T1000 (cell line): ENCODE measurements at regions not wholly inside any gene's neighbourhood (a gene's known extent, or its start where the extent isn't known, plus 50 kb on each side); places are given as distances from the start of the nearest gene placed in this dataset.

ENCODE experiments used
- DNase-seq: peaks from one replicate; lab custom pipeline; 2025; ENCODE audit warnings: mixed read lengths; lab: John Stamatoyannopoulos, UW

DNA sequence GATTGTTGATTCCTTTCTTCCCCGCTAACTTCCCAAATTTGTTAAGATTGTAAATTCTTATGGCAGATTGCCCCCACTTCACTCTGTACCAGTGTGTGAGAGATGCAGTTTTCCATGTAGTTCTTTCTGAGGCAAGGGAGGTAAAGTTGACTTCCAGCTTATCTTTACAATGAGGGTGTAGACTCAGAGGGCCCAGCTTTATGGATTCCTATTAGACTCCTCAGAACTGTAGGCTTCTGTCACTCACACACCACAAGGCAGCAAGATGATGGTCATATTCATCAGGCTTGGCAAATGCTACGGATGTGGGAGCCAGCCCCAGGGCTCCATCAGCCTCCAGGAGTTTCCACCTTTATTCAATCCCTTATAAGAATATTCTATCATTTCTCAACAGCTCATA is 461.9 kb upstream of the KLF4 start:
- no peak for DNase-seq

DNA sequence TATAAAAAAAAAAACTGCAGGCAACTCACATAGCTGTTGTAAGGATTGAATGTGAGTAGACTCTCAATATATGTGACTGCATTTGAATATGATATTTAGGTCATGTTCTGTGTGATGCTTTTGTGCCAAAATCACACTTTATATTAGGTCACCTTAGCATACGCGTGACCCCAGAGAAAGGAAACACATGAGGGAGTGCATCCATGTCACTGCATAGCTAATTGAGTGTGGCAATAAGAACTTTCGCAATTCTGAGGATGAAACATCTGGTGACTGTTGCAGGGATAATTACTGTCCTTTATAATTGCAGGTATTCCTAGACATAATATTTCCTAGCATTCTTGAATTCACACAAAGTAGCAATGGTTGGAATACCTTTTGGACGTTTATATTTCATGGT is 459.5 kb upstream of the KLF4 start:
- no peak for DNase-seq

DNA sequence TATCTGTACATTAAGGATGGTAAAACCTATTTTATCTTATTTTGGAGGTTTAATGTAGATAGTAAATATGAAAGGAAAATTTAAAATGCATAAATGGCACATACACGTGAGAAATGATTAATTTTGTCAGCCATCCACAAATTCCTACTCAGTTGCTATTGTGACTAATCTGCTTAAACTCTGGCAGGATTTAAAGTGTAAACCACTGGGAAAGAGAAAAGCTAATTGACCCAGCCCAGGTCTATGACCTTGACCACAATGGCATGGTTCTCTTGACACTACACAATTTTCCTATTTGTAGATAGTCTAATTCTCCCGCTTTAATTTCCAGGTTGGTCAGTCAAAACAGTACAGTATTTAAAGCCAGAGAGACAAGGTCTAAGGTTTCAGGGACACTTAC is 459.0 kb upstream of the KLF4 start:
- no peak for DNase-seq

DNA sequence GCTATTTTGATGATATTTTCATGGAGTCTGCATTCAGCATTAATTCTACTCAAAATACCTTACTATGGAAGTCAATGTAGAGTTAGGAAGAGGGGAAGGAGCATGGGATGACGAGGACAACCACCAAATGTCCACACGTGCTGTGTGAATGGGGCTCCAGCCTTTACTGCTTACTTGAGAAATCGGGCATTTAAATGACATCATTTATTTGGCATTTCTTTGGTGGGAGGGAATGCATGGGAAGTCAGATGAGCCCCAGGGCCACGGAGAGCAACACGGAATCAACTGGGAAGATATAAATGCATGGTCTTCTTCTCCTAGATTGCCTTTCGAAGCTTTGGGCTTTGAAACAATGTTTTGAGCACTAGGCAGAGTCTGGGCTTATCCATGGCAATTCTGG is 458.5 kb upstream of the KLF4 start:
- DNase-seq: no peak

DNA sequence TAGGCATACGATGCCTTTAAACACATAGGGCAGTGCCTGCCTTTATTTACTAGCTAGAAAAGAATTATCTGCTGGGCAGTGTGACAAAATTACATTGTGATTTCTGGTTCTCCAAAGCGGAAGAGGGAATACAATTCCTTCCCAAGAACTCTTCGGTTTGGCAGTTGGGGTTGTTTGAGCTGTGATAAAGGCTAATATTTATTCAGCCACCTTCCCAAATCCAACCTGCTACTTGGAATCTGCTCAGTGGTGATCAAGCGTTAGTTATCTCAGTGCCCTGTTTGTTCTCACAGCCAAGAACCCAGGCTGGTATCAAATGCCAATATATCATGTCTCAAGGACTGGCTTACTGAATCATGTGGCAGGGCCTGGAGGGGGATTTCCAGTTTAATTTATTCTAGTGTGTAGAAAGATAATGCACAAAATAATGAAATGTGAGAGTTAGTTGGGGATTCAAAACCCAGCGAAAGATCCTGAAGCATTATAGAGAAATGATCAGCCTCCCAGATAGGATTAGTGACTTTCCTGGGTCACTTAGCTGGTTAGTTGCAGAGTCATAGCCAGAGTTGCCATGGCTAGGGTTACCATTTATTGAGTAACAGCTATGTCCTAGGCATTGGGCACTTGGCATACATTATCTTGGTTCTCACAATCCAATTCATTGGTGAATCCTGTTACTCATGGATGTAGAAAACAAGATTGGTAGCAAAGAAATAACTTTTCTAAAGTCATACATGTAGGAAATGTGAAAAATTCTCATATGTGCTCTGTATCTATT is 457.0 kb upstream of the KLF4 start:
- no peak for DNase-seq

DNA sequence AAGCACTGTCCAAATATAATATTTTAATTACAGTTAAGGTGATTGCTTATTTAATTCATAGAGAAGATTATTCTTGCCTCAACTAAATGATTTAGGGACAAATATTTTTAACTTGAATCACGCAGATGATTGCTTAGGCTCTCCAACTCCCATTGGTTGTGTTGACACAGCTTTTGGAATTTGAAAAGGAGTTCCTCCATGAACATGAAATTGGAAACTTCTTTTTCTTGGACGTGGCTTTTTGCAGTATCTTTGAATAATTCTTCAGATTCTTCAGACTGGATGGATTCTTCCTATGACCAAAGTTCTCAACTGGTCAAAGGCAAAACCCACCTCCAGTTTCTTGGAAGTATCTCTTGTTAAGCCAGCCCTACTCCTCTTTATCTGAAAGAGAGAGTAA is 456.4 kb upstream of the KLF4 start:
- no peak for DNase-seq

DNA sequence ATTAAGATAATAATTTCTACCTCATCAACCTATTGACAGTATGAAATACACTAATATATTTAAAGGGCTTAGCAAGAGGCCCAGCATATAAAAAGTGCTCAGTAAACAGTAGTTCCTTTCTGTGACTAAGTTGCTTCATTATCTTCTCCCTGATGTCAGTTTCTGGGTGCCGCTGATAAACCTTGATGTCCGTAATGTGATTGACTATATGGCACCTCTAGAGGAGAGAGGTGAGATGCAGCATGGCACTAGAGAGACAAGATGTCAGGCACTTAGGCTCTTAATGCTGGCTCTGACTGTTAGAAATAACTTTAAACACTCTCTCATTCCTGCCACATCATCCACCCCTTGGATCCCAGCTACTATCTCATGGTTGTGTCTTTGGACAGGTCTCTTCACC is 455.9 kb upstream of the KLF4 start:
- no peak for DNase-seq

DNA sequence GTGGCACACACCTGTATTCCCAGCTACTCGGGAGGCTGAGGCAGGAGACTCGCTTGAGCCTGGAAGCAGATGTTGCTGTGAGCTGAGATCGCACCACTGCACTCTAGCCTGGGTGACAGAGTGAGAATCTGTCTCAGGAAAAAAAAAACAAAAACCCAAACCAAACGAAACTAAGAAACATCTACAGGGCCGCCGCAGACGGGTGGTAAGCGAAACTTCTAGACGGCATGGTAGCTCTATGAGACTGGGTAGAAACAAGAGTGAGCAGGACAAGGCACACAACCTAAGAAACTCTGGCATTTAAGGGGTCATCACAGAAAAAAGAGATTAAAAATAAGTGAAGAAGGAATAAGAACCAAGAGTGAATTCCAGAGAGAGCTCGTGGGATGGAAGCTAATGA is 454.8 kb upstream of the KLF4 start:
- DNase-seq: no peak

DNA sequence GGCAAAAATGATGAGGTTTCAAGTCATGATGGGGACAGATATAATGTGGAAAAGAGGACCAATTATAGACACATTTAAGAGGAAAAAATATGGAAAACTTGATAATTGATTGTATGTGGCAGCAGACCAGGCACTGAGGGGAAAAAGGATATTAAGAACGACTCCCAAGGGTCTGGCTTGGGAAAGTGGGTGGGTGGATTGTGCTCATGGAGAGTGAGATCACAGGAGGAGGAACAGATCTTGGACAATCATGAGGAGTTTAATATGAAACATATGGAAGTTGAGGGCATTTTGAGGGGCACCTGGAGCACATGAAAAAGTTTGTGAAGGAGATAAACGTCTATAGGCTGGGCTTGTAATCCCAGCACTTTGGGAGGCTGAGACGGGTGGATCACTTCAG is 454.3 kb upstream of the KLF4 start:
- DNase-seq: no peak

DNA sequence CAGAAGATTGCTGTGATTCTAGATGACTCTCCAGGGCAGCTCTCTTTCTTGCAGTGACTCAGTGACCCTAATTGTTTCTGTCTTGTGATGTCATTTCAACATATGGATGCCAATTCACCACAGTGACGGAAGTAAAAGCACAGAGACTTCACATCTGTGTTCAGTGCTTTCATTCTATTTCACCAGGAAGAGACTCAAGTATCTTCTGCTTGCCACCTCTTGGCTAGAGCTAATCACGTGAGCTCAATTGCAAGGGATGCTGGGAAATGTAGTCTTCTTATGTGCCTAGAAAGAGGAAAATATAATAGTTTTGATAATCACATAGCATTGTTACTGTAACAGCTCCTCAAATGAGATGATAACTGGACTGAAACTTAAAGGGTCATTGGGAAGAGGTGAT is 453.3 kb upstream of the KLF4 start:
- DNase-seq: no peak

DNA sequence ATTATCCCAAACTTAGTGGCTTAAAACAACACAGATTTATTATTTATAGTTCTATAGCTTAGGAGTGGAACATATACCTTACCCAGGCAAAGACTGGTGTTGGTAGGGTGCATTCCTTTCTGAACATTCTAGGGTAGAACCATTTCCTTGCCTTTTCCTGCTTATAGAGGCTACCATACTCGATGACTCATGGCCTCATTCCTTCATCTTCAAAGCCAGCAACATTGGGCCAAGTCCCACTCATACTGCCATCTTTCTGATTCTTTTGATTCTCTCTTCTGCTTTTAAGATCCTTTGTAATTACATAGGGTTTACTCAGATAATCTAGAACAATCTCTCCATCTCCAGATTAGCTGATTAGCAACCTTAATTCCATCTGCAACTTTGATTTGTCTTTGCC is 452.7 kb upstream of the KLF4 start:
- DNase-seq: no peak

DNA sequence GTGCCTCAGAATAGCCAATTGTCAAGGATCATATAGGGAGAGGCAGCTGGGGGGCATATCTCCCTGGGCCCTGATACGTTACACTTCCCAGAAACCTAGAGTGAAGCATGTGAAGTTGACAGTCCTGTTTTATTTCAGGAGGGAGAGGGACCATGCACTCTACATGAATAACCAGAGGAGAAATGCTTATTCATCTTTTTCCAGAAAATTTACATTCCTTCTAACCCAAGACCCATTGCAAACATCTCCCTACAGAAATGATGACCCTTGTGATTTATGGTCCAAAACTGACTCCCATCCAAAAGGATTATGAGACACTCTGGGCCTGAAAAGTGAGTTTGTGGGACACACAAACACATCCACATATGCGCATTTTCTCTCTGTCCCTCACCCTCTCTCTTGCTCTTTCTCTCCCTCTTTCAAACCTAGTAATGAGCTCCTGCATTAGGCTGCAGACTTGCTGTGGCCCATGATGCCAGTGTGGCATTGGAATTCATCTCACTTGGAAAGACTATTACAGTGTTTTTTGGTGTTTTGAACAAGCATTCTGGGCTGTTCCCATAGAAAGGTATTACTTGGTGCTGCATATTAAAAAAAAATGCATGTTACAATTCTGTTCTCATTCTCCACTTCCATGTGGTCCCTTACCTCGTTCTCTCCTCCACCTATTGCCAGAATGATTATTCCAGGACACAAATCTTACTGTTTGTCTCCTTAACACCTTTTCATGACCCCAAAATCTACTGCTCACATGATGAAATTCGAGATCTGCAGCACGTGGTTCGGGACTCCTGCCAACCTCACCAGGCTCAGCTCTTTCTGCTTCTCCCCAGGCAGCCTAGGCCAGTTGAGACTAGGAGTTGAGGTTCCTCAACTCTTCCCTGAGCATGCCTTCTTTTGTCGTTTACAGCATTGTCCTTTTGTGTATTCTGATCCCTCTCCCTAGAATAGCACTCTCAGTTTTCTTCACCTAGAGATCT is 451.3 kb upstream of the KLF4 start:
- DNase-seq: no peak

DNA sequence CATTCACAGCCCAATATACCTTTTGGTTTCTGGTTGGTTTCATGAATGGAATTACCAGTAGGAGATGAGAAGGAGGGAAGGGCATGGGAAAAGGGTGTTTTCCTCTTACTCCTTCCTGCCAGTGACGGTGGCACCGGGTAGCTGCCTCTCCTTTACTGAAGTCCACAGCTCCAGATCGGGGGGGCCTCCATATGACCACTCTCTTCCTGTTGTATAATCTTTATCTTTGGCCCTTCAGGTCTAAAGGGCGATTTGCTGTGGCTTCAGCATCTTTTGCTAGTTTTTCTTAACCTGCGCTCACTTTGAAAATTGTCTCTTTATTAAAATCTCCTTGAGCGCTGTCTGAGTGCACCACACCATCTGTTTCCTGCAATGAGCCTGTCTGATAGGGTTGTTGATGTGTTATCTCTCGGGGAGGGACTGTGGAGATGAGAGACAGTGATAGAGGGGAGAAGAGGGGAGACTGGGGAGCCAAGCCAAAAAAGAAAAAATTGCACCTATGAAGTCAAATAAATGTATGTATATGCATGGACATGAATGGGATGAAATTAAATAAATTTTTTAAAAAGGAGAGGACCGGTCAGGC is 449.3 kb upstream of the KLF4 start:
- DNase-seq: no peak

DNA sequence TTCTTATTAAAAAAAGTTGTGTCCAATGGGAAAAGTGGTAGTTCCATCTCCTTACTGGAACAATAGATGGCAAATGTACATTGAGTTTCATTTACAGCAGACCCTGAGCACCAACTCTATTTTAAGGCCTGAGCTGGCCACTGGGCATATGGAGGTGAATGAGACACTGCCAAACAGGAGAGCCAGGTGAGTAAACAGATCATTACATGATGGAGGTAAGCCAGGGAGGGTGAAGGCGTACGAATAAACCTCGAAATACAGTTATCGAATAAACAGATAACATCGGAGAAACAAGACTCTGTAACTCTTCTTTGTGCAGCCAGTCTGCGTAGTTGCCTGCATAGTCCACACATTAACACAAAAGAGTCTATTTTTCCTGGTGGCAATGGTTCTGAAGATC is 446.4 kb upstream of the KLF4 start:
- no peak for DNase-seq

DNA sequence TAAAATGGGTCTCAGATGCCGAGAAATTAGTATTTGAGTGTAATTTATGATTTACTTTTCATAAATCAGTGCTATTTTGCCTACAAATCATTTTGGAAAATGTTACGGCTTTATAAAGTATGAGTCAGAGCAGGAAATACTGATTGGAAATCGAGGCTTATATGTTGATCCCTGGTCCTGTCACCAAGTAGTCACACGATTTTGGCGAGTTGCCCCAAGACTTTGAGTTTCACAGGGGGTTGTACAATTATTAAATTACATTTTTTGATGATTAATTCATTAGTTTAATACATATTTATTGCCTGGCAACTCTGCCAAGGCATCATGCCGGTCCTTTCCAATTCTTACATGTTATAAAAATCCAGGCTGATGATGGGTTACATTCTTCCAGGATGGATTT is 443.9 kb upstream of the KLF4 start:
- no peak for DNase-seq

DNA sequence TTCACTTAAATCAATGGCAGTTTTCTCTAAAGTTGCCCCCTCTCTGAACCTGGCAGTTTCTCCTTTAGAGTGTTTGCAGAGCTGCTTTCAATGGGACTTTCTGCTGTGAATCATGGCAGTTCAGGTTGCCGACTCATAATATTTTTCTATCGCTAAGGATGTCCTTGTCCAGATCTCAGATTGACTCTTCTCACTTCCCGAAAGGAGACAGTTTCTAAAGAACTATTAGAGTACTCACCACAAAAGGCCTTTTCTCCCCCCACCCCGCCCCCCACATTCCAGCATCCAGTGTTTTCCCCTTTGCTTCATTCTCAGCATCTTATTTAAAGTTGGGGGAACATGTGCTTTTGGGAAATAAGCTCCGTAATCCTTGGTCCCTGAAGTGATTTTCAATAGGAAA is 443.5 kb upstream of the KLF4 start:
- DNase-seq: no peak

DNA sequence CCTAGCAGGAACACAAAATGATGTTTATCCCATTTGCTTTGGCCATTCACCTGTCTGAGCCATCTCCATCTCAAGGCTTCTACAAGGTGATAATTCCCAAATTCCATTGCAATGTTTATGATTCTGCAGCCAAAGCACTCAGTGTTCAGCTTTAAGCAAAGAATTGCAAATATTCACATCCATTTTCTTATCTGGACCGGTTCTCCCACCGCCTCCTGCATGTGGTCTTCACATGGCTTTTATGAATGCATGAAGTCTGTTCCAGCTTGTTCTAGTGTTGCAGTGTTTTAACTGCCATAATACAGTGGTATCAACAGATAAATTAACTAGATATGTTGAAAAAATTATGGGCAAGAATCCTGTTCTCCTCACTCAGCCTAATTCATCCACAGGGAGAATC is 443.0 kb upstream of the KLF4 start:
- DNase-seq: no peak

DNA sequence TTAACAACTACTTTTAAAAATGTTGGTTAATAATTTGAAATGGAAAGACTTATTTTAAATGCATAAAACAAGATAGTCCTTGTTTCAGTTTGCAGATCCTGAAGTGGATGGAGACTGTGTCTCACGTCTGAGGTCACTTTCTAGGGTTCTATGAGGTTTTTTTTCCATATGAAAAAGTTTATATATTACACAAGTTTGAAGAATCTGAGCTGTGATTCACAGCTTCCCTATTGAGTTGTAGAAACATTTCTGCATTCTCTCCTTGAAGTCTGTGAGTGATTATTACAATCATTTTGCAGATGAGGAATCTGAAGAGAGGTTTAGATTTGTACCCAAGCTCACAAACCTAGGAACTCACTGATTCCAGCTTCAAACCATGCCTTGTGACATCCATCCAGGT is 442.5 kb upstream of the KLF4 start:
- no peak for DNase-seq

DNA sequence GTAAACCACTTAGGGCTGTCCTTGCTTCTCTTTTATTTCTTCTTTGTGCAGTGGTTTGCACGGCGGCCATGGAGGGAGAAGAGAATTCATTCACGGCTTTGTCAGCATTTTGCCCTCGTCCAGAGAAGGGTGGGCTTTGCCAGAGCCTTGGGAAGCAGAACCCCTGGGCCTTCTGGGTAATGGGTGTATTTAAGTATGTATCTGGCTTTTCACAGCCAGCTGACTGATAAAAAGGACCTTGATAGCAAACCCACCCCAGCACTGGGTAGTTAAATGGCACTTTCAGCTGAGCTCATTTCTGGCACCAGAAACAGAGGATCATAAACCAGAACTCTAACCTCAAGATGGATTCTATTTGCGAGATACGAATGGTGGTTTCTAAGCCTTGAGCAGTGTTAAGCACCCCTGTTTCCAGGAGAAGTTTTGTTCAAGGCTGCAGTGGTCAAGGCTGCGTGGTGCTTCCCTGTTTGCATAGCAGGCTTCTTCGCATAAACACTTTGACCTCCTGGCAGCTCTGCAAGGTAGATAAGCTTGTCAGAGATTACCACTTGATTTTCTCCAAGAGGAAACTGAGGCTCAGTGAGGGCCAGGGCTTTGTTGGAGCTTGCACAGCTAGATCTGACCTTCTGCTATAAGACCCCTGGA is 441.6 kb upstream of the KLF4 start:
- DNase-seq: no peak

DNA sequence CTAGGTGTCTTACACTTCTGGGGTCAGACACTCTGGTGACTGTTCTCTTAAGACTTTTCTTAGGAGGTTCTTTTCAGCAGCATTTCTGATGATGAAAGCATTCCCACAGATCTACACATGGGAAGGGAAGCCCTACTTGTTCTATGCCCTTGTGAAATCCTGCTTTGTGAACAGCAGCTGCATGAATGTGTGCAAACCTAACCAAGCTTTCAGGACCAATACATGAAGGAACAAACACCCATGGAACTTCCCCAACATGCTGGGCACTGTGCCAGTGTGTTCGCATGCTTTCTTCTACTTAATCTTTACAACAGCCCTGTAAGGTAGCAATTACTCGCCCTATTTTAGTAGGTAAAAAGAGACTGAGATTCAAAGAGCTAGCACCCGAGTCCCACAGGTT is 439.9 kb upstream of the KLF4 start:
- no peak for DNase-seq

DNA sequence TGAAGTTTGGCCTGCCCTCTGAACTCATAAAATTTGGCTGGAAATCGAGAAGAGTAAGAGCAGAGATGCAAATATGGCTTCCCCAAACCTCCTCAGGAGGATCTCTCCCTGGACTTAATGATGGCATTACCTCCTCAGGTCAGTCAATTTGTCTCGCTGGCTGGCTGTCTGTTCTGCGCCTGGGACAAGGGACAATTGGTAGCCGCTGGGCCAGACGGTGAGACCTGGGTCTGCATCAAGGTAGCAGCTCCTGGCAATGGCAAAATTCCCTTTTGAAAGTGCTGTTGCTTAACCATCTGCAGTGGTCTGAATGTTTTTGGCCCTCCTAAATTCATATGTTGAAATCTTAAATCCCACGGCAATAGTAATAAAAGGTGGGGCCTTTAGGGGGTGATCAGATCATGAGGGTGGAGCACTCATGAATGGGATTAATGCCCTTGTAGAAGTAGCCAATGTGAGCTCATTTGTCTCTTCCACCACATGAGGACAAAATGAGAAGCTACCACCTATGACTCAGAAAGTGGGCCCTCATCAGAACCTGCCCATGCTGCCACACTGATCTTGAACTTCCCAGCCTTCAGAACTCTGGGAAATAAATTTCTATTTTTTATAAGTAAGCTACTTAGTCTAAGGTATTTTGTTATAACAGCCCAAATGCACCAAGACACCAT is 439.3 kb upstream of the KLF4 start:
- no peak for DNase-seq

DNA sequence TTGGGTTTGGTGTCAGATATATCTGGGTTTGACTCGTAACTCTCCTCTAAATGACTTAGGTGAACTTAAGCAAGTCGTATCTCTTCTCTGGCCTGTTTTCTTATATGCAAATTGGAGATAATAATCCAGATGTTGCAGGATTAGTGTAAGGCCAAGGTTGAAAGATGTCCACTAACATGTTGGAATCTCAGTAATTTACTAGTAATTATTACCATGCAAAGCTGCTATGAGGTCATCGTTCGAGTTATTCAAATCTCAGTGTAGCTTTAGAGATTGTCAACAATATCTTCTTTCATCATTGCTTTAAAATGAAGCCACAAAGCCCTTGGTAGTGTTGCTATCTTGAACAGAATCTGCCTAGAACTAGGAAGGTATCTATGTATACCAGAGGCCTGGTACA is 437.7 kb upstream of the KLF4 start:
- no peak for DNase-seq
